ENCODE measurements at regions not wholly inside any gene's neighbourhood (a gene's known extent, or its start where the extent isn't known, plus 50 kb on each side); places are given as distances from the start of the nearest gene placed in this dataset.

DNA sequence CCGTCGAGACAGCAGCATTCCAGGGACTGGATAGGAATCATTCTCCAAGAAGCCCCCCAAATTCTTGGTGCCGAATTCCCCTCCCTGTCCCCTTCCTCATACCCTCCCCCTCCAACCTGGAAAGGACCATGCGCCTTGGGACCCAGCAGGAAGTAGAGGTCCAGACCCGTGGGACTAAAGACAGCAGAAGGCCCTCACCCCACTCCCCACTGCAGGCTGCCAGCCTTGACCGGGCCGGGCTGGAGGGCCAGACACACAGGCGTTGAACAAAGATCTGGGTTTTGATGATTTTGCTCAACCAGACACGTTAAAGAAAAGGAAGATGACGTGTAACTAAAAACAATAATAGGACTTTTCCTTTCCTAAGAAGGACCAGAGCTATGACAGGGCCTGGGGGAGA, 286.5 kb downstream of the NPHP4 start:
- no peak overlapping the region for H3K4me3 ChIP-seq
- TF ChIP-seq, protein P1, sequence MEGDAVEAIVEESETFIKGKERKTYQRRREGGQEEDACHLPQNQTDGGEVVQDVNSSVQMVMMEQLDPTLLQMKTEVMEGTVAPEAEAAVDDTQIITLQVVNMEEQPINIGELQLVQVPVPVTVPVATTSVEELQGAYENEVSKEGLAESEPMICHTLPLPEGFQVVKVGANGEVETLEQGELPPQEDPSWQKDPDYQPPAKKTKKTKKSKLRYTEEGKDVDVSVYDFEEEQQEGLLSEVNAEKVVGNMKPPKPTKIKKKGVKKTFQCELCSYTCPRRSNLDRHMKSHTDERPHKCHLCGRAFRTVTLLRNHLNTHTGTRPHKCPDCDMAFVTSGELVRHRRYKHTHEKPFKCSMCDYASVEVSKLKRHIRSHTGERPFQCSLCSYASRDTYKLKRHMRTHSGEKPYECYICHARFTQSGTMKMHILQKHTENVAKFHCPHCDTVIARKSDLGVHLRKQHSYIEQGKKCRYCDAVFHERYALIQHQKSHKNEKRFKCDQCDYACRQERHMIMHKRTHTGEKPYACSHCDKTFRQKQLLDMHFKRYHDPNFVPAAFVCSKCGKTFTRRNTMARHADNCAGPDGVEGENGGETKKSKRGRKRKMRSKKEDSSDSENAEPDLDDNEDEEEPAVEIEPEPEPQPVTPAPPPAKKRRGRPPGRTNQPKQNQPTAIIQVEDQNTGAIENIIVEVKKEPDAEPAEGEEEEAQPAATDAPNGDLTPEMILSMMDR (IDR thresholded peaks at IDR 0.05), result no peak
- DNase-seq (ENCODE audit: low spot score), result no peak
- H3K27ac ChIP-seq, result no peak overlapping the region

DNA sequence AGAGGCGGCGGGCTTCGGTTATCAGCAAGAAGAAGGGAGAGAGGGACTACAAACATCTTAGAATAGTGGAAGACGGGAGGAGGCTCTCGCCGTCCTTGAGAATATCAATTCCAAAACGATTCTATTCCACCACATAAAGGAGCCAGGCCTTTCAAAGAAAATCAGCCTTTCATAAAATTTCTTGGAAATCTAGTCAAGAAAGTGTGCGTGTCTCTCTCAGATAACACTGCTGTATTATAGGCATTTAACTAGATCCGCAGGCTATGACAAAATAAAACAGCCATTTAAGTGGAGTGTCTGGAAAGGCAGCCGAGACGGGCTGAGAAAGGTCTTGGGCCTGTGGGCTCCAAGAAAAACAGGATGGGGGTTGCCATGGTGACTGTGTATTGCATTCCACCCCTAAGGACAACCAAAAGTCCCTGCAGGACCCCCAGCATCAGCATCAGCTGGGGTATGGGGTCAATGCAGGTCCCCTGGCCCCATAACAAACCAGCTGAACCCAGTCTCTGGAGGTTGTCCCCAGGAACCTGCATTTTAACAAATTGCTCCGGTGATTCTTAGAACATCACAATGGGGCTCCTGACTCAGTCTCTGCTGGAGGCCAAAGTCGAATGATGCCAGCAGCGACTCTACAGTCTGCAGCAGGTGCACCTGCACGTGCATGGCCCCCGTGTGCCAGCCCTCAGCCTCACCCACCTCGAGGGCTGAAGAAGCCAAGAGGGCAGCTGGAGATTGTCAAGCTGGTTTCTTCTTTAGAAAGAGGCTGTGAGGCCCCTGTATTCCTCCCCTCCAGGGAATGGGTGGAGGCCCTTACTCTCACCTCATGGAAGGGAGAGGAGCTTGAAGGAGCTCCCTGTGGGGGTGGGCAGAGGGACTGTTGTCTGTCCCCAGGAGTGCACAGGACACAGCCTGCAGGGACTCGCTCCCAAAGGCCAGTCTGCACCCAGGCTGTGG, 287.4 kb downstream of the NPHP4 start:
- TF ChIP-seq, protein P1 (IDR thresholded peaks at IDR 0.05), result no peak
- no peak for DNase-seq (ENCODE audit: low spot score)
- Histone ChIP-seq H3K4me3 (no peak overlapping the region), H3K27ac (no peak overlapping the region)

DNA sequence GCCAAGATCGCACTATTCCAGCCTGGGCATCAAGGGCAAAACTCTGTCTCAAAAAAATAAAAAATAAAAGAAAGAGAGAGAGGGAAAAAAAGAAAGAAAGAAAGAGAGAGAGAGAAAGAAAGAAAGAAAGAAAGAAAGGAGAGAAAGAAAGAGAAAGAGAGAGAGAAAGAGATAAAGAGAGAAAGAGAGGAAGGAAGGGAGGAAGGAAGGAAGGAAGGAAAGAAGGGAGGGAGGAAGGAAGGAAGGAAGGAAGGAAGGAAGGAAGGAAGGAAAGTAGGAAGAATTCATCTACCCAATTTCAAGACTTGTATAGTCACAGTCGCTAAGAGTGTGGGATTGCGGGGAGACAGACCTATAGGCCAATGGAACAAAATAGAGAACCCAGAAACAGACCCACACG, 290.6 kb downstream of the NPHP4 start:
- H3K27ac ChIP-seq, result no peak overlapping the region
- H3K4me3 ChIP-seq, result no peak overlapping the region
- TF ChIP-seq, protein P1 (IDR thresholded peaks at IDR 0.05), result no peak
- DNase-seq (ENCODE audit: low spot score), result no peak

DNA sequence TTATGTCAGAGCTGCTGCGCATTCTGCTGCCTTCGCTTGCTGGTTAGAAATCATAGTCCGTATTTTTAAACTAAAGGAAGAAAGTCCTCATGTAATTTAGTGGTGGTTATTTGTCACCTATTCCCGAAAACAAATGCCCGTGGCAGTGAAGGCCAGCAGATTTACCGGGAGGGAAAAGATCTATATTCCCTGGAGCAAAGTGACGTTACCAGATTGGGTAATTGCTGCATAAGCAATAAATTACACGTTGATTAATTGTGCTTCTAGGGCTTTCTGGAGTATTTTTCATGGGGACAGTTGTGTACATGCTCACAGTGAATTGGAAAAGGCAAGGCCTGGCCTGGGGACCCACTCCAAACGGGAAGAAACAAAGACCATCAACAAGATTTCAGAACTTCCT, 298.7 kb downstream of the NPHP4 start:
- TF ChIP-seq, protein P1 (IDR thresholded peaks at IDR 0.05), result no peak
- H3K4me3 ChIP-seq, result no peak overlapping the region
- DNase-seq (ENCODE audit: low spot score), result no peak
- no peak overlapping the region for H3K27ac ChIP-seq

DNA sequence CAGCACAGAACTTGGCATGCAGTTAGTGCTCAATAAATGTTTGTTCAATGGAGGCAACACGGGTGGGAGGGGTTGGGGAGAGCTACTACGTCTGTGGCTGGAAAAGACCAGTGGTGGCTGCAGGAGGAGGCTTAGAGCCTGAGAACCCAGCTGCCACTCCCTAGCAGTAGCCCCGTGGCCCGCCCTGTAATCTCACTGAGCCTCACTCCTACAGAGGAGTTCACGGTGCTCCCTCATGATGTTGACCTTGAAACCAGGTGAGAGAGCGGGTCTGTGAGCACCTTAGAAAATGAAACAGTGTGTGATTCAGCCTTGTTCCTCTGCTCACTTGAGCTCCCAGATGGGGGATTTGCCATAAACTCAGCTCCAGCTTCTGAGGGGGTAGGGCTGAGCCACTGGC, 299.6 kb downstream of the NPHP4 start:
- TF ChIP-seq, protein P1 (IDR thresholded peaks at IDR 0.05), result no peak
- no peak for DNase-seq (ENCODE audit: low spot score)

DNA sequence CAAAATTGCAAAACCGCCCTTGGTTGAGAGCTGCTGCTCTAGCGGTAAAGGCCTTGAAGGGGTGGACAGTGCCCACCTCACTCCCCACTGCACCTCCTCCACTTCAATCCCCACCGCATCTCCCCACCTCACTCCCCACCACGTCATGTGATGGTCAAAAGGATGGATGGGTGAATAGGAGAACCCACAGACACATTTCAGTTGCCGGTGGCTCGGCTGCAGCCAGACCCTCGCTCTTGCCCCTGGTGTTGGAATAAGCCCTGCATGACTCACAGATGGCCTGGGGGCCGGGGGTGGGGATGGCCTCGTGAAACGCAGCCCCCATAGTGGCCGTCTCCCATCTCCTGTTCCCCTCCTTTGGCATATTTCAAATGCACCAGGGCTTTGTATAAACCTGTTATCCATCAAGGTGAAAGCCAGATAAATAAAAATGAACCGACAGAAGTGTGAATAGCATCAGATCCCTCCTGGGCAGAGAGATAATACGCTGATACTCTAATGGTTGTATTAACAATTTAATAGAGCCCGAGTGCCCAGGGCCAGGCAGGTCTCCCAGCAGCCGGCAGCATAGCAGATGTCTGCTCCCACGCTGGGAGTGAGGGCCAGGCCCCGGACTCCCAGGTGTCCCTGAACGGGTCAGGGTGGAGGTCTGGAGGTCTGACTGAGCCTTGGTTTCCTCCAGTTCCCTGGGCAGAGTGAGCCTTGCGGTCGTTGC, 300.3 kb downstream of the NPHP4 start:
- Histone ChIP-seq H3K27ac (no peak overlapping the region), H3K4me3 (no peak overlapping the region)
- TF ChIP-seq, protein P1 (IDR thresholded peaks at IDR 0.05), result no peak
- DNase-seq (ENCODE audit: low spot score), result no peak

More for the DNA sequence above, 299.6 kb downstream of the NPHP4 start:
- no peak overlapping the region for H3K27ac ChIP-seq
- no peak overlapping the region for H3K4me3 ChIP-seq
